ENCODE measurements at regions not wholly inside any gene's neighbourhood (a gene's known extent, or its start where the extent isn't known, plus 50 kb on each side); places are given as distances from the start of the nearest gene placed in this dataset.

GRCh38 chr3:144164352-144164751 lies 192.7 kb downstream of the DIPK2A start:
- no peak for TF ChIP-seq CTCF (IDR thresholded peaks at IDR 0.05; ENCODE audit: insufficient read depth, low read length, severe bottlenecking)
- no peak overlapping the region for H3K4me3 ChIP-seq (ENCODE audit: low read depth, low read length)
- no peaks in the 10 kb centered on the region for H3K27me3 ChIP-seq (ENCODE audit: control insufficient read depth, insufficient read depth, low read length)
- FAIRE-seq (no peak), DNase-seq (ENCODE audit: low read depth) (no peak)
- no peaks in the 10 kb centered on the region for H3K36me3 ChIP-seq (ENCODE audit: control insufficient read depth, insufficient read depth, low read length)

DNA sequence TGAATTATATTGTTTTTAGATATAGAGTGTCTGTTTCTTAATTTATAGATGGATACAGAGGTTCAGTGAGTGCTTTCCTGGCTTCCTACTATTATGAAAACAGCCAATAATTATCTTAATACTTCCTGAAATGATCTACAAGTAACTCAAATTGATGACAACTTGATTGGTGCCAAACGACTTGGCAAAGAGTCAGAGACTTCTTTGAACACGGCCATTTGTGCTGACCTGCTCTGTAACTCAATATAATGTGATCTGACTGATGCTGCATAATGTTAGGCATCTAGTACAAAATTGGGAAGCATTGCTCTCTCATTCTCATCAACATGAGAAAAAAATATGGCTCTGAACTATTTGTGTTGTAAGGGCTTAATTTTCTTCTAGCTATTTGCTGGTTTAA lies 193.9 kb downstream of the DIPK2A start:
- no peaks in the 10 kb centered on the region for H3K36me3 ChIP-seq (ENCODE audit: control insufficient read depth, insufficient read depth, low read length)
- H3K4me3 ChIP-seq (ENCODE audit: low read depth, low read length): no peak overlapping the region
- DNase-seq (ENCODE audit: low read depth) (no peak), FAIRE-seq (no peak)
- H3K27me3 ChIP-seq (ENCODE audit: control insufficient read depth, insufficient read depth, low read length): no peaks in the 10 kb centered on the region
- TF ChIP-seq CTCF (IDR thresholded peaks at IDR 0.05; ENCODE audit: insufficient read depth, low read length, severe bottlenecking): no peak

DNA sequence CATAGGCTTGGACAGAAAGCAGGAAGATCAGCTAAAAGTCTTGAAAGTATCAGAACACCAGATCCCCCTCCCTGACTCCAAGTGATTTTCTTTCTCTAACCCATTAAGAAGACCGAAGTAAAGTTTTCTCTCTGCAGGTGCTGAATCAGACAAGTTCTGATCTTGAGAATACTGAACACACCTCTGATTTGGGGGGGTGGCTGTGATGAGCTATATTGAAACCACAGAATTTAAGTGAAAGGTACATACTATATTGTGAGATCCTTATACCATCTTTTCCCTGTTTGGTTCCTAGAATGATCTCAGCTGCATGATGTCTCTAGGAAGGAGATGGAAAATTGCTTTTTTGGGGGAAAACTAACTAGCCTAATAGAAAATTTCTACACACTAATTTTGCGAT lies 196.0 kb downstream of the DIPK2A start:
- DNase-seq (ENCODE audit: low read depth) (no peak), FAIRE-seq (no peak)
- Histone ChIP-seq H3K36me3 (ENCODE audit: control insufficient read depth, insufficient read depth, low read length) (no peaks in the 10 kb centered on the region), H3K27me3 (ENCODE audit: control insufficient read depth, insufficient read depth, low read length) (no peaks in the 10 kb centered on the region), H3K4me3 (ENCODE audit: low read depth, low read length) (no peak overlapping the region)
- no peak for TF ChIP-seq CTCF (IDR thresholded peaks at IDR 0.05; ENCODE audit: insufficient read depth, low read length, severe bottlenecking)

DNA sequence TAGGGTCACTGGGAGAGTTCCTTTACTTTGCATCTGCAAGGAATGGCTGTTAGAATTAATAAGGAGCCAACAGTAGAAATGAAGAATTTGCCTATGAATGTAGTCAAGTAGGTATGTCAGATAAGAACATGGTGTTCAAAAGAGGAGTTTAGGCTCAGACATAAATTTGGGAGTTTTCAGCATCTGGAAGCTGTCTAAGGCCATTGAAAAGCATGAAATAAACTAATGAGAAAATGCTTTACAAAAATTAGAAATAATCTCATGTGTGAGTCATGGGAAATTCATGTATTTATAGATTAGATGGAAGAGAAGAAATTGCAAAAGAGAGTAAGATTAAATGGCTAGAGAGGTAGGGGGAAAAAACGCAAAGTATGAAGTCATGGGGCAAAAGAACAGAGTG lies 201.9 kb downstream of the DIPK2A start:
- Histone ChIP-seq H3K4me3 (ENCODE audit: low read depth, low read length) (no peak overlapping the region), H3K36me3 (ENCODE audit: control insufficient read depth, insufficient read depth, low read length) (no peaks in the 10 kb centered on the region), H3K27me3 (ENCODE audit: control insufficient read depth, insufficient read depth, low read length) (no peaks in the 10 kb centered on the region)
- no peak for TF ChIP-seq CTCF (IDR thresholded peaks at IDR 0.05; ENCODE audit: insufficient read depth, low read length, severe bottlenecking)
- FAIRE-seq (no peak), DNase-seq (ENCODE audit: low read depth) (no peak)

GRCh38 chr3:144175644-144176425 lies 204.2 kb downstream of the DIPK2A start:
- Histone ChIP-seq H3K4me3 (ENCODE audit: low read depth, low read length) (no peak overlapping the region), H3K27me3 (ENCODE audit: control insufficient read depth, insufficient read depth, low read length) (no peaks in the 10 kb centered on the region), H3K36me3 (ENCODE audit: control insufficient read depth, insufficient read depth, low read length) (no peaks in the 10 kb centered on the region)
- no peak for TF ChIP-seq CTCF (IDR thresholded peaks at IDR 0.05; ENCODE audit: insufficient read depth, low read length, severe bottlenecking)
- no peak for FAIRE-seq
- DNase-seq (ENCODE audit: low read depth): peak; percentile 24

GRCh38 chr3:144177649-144178048 lies 206.0 kb downstream of the DIPK2A start:
- DNase-seq (ENCODE audit: low read depth) (no peak), FAIRE-seq (no peak)
- Histone ChIP-seq H3K27me3 (ENCODE audit: control insufficient read depth, insufficient read depth, low read length) (no peaks in the 10 kb centered on the region), H3K4me3 (ENCODE audit: low read depth, low read length) (no peak overlapping the region), H3K36me3 (ENCODE audit: control insufficient read depth, insufficient read depth, low read length) (no peaks in the 10 kb centered on the region)
- no peak for TF ChIP-seq CTCF (IDR thresholded peaks at IDR 0.05; ENCODE audit: insufficient read depth, low read length, severe bottlenecking)
